Activated B cell treated with CpG ODN at 0.5 μM for 24 hours (primary cell): ENCODE measurements at regions not wholly inside any gene's neighbourhood (a gene's known extent, or its start where the extent isn't known, plus 50 kb on each side); places are given as distances from the start of the nearest gene placed in this dataset.

Source experiments
- ATAC-seq: fragments of 200-7000 bp; cut with Tn5 transposase; one replicate; pipeline ENCODE4 v1.10.0; 2021; ENCODE audit warnings: low read depth, mild to moderate bottlenecking, moderate library complexity
- CTCF ChIA-PET: fragments of 350-600 bp; sonication (Branson Sonifier 250); formaldehyde crosslinking; loops from one replicate; lab custom pipeline; 2021; ENCODE audit warnings: antibody characterized with exemption; lab: Charles Lee
- POLR2A ChIA-PET: fragments of 350-600 bp; sonication (Branson Sonifier 250); formaldehyde crosslinking; loops from one replicate; lab custom pipeline; 2021; ENCODE audit warnings: antibody characterized with exemption; lab: Charles Lee
- DNase-seq: peaks from one replicate; pipeline ENCODE4 v3.0.0; 2022
- H3K27ac Mint-ChIP-seq: one replicate; pipeline ENCODE4 v1.8.0; 2020; ENCODE audit warnings: mixed read lengths
- H3K27me3 Mint-ChIP-seq: one replicate; pipeline ENCODE4 v1.8.0; 2021; ENCODE audit warnings: mixed read lengths
- H3K36me3 Mint-ChIP-seq: one replicate; pipeline ENCODE4 v1.8.0; 2021; ENCODE audit warnings: low read depth, mixed read lengths
- H3K4me1 Mint-ChIP-seq: one replicate; pipeline ENCODE4 v1.8.0; 2021; ENCODE audit warnings: mixed read lengths
- H3K4me3 Mint-ChIP-seq: one replicate; pipeline ENCODE4 v1.8.0; 2020; ENCODE audit warnings: mild to moderate bottlenecking, mixed read lengths
- H3K9me3 Mint-ChIP-seq: one replicate; pipeline ENCODE4 v1.8.0; 2020; ENCODE audit warnings: mixed read lengths
- intact Hi-C: fragments of 100-400 bp; cut with micrococcal nuclease; formaldehyde crosslinking; loops from one replicate; pipeline ENCODE4 v1.15.1; 2024
- TF ChIP-seq, protein P1 (sequence below): fragments of 200-600 bp; IDR thresholded peaks from one replicate; pipeline ENCODE4 v1.8.0; 2022; ENCODE audit warnings: antibody characterized with exemption, mild to moderate bottlenecking

GRCh38 chr2:128519517-128520215, 201.0 kb upstream of the HS6ST1 start:
- Mint-ChIP-seq H3K4me1 (peaks cover 4% of the 10 kb centered on the region), H3K27ac (no peak overlapping the region)
- no peak for ATAC-seq

DNA sequence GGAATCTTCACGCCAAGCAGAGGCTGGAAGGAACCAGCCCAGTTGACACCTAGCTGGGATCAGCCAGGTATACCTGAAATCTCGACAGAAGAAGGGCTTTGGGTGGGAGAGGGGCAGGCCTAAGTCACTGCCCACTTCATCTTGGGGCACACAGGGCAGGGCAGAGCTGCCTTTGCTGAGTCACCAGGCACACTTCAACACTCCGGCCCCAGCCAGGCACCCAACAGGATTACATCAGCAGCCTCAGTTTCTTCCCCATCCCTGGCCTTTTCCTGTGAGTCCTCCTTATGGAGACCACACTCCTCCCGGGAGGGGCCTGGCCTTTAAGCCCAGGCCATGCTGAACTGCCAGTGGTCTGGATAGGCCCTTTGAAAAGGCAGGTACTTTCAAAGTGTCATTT, 201.7 kb upstream of the HS6ST1 start:
- H3K27ac Mint-ChIP-seq = no peak overlapping the region
- intact Hi-C loops = no loop called here
- no peak overlapping the region for H3K4me3 Mint-ChIP-seq
- TF ChIP-seq, protein P1, sequence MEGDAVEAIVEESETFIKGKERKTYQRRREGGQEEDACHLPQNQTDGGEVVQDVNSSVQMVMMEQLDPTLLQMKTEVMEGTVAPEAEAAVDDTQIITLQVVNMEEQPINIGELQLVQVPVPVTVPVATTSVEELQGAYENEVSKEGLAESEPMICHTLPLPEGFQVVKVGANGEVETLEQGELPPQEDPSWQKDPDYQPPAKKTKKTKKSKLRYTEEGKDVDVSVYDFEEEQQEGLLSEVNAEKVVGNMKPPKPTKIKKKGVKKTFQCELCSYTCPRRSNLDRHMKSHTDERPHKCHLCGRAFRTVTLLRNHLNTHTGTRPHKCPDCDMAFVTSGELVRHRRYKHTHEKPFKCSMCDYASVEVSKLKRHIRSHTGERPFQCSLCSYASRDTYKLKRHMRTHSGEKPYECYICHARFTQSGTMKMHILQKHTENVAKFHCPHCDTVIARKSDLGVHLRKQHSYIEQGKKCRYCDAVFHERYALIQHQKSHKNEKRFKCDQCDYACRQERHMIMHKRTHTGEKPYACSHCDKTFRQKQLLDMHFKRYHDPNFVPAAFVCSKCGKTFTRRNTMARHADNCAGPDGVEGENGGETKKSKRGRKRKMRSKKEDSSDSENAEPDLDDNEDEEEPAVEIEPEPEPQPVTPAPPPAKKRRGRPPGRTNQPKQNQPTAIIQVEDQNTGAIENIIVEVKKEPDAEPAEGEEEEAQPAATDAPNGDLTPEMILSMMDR = no peak
- no peaks in the 10 kb centered on the region for H3K36me3 Mint-ChIP-seq
- H3K4me1 Mint-ChIP-seq = no peaks in the 10 kb centered on the region
- ChIA-PET CTCF (no interaction called here), POLR2A (no interaction called here)
- H3K9me3 Mint-ChIP-seq = peaks cover 4% of the 10 kb centered on the region
- ATAC-seq = no peak
- no peak for DNase-seq
- H3K27me3 Mint-ChIP-seq = peaks cover 10% of the 10 kb centered on the region

More at GRCh38 chr2:128519517-128520215, 201.0 kb upstream of the HS6ST1 start:
- ChIA-PET CTCF (interaction anchor here (1.4 kb wide), 1 partner anchor 13 kb away, joined by 3 read pairs; no protein-coding TSS in a partner anchor), POLR2A (no interaction called here)
- peaks cover 10% of the 10 kb centered on the region for H3K27me3 Mint-ChIP-seq
- TF ChIP-seq, protein P1 = no peak
- no peak for DNase-seq
- H3K36me3 Mint-ChIP-seq = no peaks in the 10 kb centered on the region
- intact Hi-C loops = no loop called here
- H3K9me3 Mint-ChIP-seq = peaks cover 4% of the 10 kb centered on the region
- no peak overlapping the region for H3K4me3 Mint-ChIP-seq

- intact Hi-C loops = no loop called here
- no peak for DNase-seq
- peaks cover 10% of the 10 kb centered on the region for H3K27me3 Mint-ChIP-seq
- ChIA-PET POLR2A (no interaction called here), CTCF (no interaction called here)
- no peaks in the 10 kb centered on the region for H3K4me1 Mint-ChIP-seq
- no peak overlapping the region for H3K27ac Mint-ChIP-seq
- no peaks in the 10 kb centered on the region for H3K36me3 Mint-ChIP-seq
- ATAC-seq = peak; percentile 7
- peaks cover 4% of the 10 kb centered on the region for H3K9me3 Mint-ChIP-seq
- TF ChIP-seq, protein P1 = no peak
- no peak overlapping the region for H3K4me3 Mint-ChIP-seq
These were observed 202.1 kb upstream of the HS6ST1 start for GRCh38 chr2:128520791-128521190.

DNA sequence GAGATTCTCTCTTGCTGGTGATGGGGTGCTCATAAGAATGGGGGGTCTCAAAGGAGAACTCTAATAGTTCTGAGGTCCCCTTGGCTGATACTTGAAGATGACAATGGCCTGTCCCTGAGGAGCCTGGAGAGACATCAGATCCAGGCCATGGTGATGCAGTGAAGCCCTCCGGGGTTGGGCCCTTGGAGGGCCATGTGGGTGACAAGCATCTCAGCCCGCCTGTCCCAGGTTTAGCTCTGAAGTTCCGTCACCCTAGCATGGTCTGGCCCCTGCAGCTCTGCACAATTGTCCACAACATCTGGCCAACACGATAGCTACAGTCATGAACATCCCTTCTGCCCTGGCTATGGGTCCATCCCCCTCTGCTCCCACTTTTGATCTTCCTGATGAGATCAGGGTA, 202.8 kb upstream of the HS6ST1 start:
- ChIA-PET CTCF (no interaction called here), POLR2A (no interaction called here)
- DNase-seq = no peak
- H3K36me3 Mint-ChIP-seq = no peaks in the 10 kb centered on the region
- intact Hi-C loops = no loop called here
- H3K27ac Mint-ChIP-seq = no peak overlapping the region
- no peak for ATAC-seq
- no peaks in the 10 kb centered on the region for H3K4me1 Mint-ChIP-seq
- H3K4me3 Mint-ChIP-seq = no peak overlapping the region
- peaks cover 15% of the 10 kb centered on the region for H3K27me3 Mint-ChIP-seq
- TF ChIP-seq, protein P1 = no peak
- H3K9me3 Mint-ChIP-seq = peaks cover 4% of the 10 kb centered on the region

GRCh38 chr2:128522829-128523228, 204.2 kb upstream of the HS6ST1 start:
- ChIA-PET CTCF (no interaction called here), POLR2A (no interaction called here)
- Mint-ChIP-seq H3K27ac (no peak overlapping the region), H3K9me3 (peaks cover 4% of the 10 kb centered on the region), H3K36me3 (no peaks in the 10 kb centered on the region), H3K27me3 (peaks cover 20% of the 10 kb centered on the region), H3K4me1 (no peaks in the 10 kb centered on the region), H3K4me3 (no peak overlapping the region)
- intact Hi-C loops = no loop called here
- DNase-seq = no peak
- no peak for ATAC-seq
- TF ChIP-seq, protein P1 = no peak
